ENCODE measurements at regions not wholly inside any gene's neighbourhood (a gene's known extent, or its start where the extent isn't known, plus 50 kb on each side); places are given as distances from the start of the nearest gene placed in this dataset.

DNA sequence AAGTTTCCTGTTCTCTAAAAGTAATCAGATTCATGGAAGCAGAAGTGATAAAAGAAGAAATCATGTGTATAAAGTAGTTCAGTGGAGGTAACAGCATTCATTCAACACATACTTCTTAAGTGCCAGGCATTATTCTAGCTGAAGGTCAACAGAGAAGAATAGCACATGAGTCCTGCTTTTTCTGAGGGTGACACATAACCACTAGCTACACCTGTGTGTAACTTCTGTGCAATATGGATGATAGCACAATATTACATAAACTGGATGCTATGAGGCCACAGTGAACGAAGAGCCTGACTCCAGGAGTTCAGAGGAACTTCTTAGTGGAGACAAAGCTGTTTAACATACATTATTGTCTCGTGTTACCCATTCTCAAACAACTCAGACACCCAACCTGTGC is 114.3 kb upstream of the PCED1B start:
- TF ChIP-seq, protein P1, sequence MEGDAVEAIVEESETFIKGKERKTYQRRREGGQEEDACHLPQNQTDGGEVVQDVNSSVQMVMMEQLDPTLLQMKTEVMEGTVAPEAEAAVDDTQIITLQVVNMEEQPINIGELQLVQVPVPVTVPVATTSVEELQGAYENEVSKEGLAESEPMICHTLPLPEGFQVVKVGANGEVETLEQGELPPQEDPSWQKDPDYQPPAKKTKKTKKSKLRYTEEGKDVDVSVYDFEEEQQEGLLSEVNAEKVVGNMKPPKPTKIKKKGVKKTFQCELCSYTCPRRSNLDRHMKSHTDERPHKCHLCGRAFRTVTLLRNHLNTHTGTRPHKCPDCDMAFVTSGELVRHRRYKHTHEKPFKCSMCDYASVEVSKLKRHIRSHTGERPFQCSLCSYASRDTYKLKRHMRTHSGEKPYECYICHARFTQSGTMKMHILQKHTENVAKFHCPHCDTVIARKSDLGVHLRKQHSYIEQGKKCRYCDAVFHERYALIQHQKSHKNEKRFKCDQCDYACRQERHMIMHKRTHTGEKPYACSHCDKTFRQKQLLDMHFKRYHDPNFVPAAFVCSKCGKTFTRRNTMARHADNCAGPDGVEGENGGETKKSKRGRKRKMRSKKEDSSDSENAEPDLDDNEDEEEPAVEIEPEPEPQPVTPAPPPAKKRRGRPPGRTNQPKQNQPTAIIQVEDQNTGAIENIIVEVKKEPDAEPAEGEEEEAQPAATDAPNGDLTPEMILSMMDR (IDR thresholded peaks at IDR 0.05): no peak
- TF ChIP-seq, protein P2, sequence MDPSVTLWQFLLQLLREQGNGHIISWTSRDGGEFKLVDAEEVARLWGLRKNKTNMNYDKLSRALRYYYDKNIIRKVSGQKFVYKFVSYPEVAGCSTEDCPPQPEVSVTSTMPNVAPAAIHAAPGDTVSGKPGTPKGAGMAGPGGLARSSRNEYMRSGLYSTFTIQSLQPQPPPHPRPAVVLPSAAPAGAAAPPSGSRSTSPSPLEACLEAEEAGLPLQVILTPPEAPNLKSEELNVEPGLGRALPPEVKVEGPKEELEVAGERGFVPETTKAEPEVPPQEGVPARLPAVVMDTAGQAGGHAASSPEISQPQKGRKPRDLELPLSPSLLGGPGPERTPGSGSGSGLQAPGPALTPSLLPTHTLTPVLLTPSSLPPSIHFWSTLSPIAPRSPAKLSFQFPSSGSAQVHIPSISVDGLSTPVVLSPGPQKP (IDR thresholded peaks at IDR 0.05; ENCODE audit: low read depth, low read length): no peak
- TF ChIP-seq KDM5A (IDR thresholded peaks at IDR 0.05) (no peak), BHLHE40 (IDR thresholded peaks at IDR 0.05; ENCODE audit: low read depth, low read length) (no peak), HDAC2 (IDR thresholded peaks at IDR 0.05) (no peak), RNF2 (IDR thresholded peaks at IDR 0.05; ENCODE audit: borderline replicate concordance, low read depth) (no peak)
- TF ChIP-seq, protein P3, sequence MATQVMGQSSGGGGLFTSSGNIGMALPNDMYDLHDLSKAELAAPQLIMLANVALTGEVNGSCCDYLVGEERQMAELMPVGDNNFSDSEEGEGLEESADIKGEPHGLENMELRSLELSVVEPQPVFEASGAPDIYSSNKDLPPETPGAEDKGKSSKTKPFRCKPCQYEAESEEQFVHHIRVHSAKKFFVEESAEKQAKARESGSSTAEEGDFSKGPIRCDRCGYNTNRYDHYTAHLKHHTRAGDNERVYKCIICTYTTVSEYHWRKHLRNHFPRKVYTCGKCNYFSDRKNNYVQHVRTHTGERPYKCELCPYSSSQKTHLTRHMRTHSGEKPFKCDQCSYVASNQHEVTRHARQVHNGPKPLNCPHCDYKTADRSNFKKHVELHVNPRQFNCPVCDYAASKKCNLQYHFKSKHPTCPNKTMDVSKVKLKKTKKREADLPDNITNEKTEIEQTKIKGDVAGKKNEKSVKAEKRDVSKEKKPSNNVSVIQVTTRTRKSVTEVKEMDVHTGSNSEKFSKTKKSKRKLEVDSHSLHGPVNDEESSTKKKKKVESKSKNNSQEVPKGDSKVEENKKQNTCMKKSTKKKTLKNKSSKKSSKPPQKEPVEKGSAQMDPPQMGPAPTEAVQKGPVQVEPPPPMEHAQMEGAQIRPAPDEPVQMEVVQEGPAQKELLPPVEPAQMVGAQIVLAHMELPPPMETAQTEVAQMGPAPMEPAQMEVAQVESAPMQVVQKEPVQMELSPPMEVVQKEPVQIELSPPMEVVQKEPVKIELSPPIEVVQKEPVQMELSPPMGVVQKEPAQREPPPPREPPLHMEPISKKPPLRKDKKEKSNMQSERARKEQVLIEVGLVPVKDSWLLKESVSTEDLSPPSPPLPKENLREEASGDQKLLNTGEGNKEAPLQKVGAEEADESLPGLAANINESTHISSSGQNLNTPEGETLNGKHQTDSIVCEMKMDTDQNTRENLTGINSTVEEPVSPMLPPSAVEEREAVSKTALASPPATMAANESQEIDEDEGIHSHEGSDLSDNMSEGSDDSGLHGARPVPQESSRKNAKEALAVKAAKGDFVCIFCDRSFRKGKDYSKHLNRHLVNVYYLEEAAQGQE (IDR thresholded peaks at IDR 0.05): no peak
